Esophagus muscularis mucosa (tissue), 4 donors: ENCODE measurements at regions not wholly inside any gene's neighbourhood (a gene's known extent, or its start where the extent isn't known, plus 50 kb on each side); places are given as distances from the start of the nearest gene placed in this dataset.

ENCODE experiments used
- EP300 ChIP-seq: sonication (generic); formaldehyde crosslinking; IDR thresholded peaks from one replicate; pipeline ENCODE4 v1.6.1; 2017; ENCODE audit warnings: antibody characterized with exemption
- POLR2A ChIP-seq: fragments of 450-650 bp; IDR thresholded peaks from one replicate; pipeline ENCODE4 v1.6.1; 2017; ENCODE audit warnings: antibody characterized with exemption, moderate library complexity, mild to moderate bottlenecking, low read depth
- TF ChIP-seq, protein P1 (sequence below), 3 experiments: fragments of 200-600 bp in 2 of 3; fragments of 450-650 bp in 1 of 3; sonication (generic) in 2 of 3; IDR thresholded peaks; one replicate each; pipeline ENCODE4 v1.5.1; 2017 to 2019; ENCODE audit warnings: antibody characterized with exemption in 3 of 3, mild to moderate bottlenecking in 2 of 3, moderate library complexity in 1 of 3

DNA sequence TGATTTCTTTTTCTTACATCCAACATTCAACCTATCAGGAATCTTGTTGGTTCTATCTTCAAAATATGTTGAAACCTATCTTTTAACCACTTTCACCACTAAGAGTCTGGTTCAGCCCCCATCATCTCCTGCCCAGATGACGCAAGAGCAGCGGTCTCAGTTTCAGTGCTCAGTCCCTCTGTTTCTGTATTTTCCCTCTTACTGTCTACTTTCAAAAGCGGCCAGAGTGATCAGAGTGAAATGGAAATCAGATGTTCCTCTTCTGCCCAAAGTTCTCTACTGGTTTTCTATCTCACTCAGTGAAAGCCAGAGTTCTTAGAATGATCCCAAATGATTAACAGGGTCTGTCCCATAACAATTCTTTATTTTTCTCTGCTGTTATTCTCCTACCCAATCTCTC is 147.9 kb upstream of the PDE7B start:
- TF ChIP-seq, protein P1, sequence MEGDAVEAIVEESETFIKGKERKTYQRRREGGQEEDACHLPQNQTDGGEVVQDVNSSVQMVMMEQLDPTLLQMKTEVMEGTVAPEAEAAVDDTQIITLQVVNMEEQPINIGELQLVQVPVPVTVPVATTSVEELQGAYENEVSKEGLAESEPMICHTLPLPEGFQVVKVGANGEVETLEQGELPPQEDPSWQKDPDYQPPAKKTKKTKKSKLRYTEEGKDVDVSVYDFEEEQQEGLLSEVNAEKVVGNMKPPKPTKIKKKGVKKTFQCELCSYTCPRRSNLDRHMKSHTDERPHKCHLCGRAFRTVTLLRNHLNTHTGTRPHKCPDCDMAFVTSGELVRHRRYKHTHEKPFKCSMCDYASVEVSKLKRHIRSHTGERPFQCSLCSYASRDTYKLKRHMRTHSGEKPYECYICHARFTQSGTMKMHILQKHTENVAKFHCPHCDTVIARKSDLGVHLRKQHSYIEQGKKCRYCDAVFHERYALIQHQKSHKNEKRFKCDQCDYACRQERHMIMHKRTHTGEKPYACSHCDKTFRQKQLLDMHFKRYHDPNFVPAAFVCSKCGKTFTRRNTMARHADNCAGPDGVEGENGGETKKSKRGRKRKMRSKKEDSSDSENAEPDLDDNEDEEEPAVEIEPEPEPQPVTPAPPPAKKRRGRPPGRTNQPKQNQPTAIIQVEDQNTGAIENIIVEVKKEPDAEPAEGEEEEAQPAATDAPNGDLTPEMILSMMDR (IDR thresholded peaks at IDR 0.05): no peak
- no peak for TF ChIP-seq POLR2A
- TF ChIP-seq EP300: no peak
